Panc1 (cell line): ENCODE measurements at regions not wholly inside any gene's neighbourhood (a gene's known extent, or its start where the extent isn't known, plus 50 kb on each side); places are given as distances from the start of the nearest gene placed in this dataset.
"Not testable (repeated sequence)": the region's sequence is repeated elsewhere in the genome, so short reads cannot be mapped to it uniquely, and the experiment has no call there.

Source experiments
- ATAC-seq: fragments of 200-7000 bp; cut with Tn5 transposase; 2 replicates; pipeline ENCODE4 v1.9.1; 2020; ENCODE audit warnings: mild to moderate bottlenecking, moderate library complexity
- BruUV-seq: library from RNA; stranded (reverse); fragments of 400-500 nt; replicated peaks from 2 replicates; lab custom pipeline; 2021; lab: Mats Ljungman, UMichigan
- CTCF ChIA-PET: fragments of 300-600 bp; sonication (Branson Sonifier 250); formaldehyde crosslinking; loops from one replicate; lab custom pipeline; 2022; ENCODE audit warnings: antibody characterized with exemption; lab: Charles Lee
- POLR2A ChIA-PET: fragments of 300-600 bp; sonication (Branson Sonifier 250); formaldehyde crosslinking; loops from one replicate; lab custom pipeline; 2022; ENCODE audit warnings: antibody characterized with exemption; lab: Charles Lee
- DNase-seq: peaks from one replicate; pipeline ENCODE4 v3.0.0-alpha.2; 2010; ENCODE audit warnings: low read depth, low spot score
- H3K27ac ChIP-seq: 2 replicates; pipeline ENCODE4 v1.5.1; 2011; ENCODE audit warnings: mild to moderate bottlenecking, low read length, inconsistent platforms
- H3K27me3 ChIP-seq: fragments of 200-500 bp; sonication (Bioruptor generic); 2 replicates; pipeline ENCODE4 v1.6.0; 2014; ENCODE audit warnings: low read length, inconsistent platforms; ENCODE audit not compliant: control insufficient read depth, insufficient read depth
- H3K36me3 ChIP-seq: fragments of 200-500 bp; sonication (Bioruptor generic); 2 replicates; pipeline ENCODE4 v1.5.1; 2014; ENCODE audit warnings: inconsistent platforms, mild to moderate bottlenecking, low read length, moderate library complexity; ENCODE audit not compliant: control insufficient read depth, insufficient read depth
- H3K4me1 ChIP-seq: 2 replicates; pipeline ENCODE4 v1.5.1; 2011; ENCODE audit warnings: inconsistent platforms, mild to moderate bottlenecking, low read length, moderate library complexity; ENCODE audit not compliant: control insufficient read depth, insufficient read depth
- H3K4me3 ChIP-seq, 2 experiments: 2 replicates each; pipeline ENCODE4 v1.5.1; 2011 to 2012; ENCODE audit warnings: low read depth in 2 of 2, low read length in 2 of 2, mild to moderate bottlenecking in 2 of 2, inconsistent platforms in 1 of 2, moderate library complexity in 1 of 2
- H3K9me3 ChIP-seq: fragments of 200-500 bp; sonication (Bioruptor generic); 2 replicates; pipeline ENCODE4 v1.5.1; 2014; ENCODE audit warnings: low read depth, mild to moderate bottlenecking, inconsistent platforms, low read length, moderate library complexity; ENCODE audit not compliant: control insufficient read depth, insufficient read depth
- POLR2AphosphoS5 ChIP-seq: IDR thresholded peaks from 2 replicates; pipeline ENCODE4 v1.6.1; 2012; ENCODE audit warnings: mild to moderate bottlenecking, low read depth, low read length, moderate library complexity
- SIN3A ChIP-seq: IDR thresholded peaks from 2 replicates; pipeline ENCODE4 v1.6.1; 2012; ENCODE audit warnings: low read depth, mild to moderate bottlenecking, low read length, moderate library complexity, borderline replicate concordance; ENCODE audit not compliant: insufficient read depth
- TCF7L2 ChIP-seq: IDR thresholded peaks from 2 replicates; pipeline ENCODE4 v1.6.1; 2011; ENCODE audit warnings: mild to moderate bottlenecking, low read depth, low read length, inconsistent platforms
- in situ Hi-C: cut with HindIII; loops from 2 replicates; pipeline ENCODE4 v1.10.0; 2016; ENCODE audit warnings: low sequenced_read_pairs, low pct_unique_long_range_greater_than_20kb
- intact Hi-C: fragments of 100-400 bp; cut with micrococcal nuclease; formaldehyde crosslinking; loops from one replicate; pipeline ENCODE4 v1.10.0; 2022; ENCODE audit not compliant: unreplicated experiment
- TF ChIP-seq, protein P1 (sequence below): fragments of 450-650 bp; IDR thresholded peaks from 2 replicates; pipeline ENCODE4 v1.5.1; 2017; ENCODE audit warnings: mild to moderate bottlenecking
- TF ChIP-seq, protein P2 (sequence below), 2 experiments: IDR thresholded peaks; 2 replicates each; pipeline ENCODE4 v1.6.1; 2011 to 2012; ENCODE audit warnings: low read depth in 2 of 2, control low read depth in 1 of 2, low read length in 1 of 2, mild to moderate bottlenecking in 1 of 2, moderate library complexity in 1 of 2; ENCODE audit not compliant: insufficient read depth in 1 of 2

DNA sequence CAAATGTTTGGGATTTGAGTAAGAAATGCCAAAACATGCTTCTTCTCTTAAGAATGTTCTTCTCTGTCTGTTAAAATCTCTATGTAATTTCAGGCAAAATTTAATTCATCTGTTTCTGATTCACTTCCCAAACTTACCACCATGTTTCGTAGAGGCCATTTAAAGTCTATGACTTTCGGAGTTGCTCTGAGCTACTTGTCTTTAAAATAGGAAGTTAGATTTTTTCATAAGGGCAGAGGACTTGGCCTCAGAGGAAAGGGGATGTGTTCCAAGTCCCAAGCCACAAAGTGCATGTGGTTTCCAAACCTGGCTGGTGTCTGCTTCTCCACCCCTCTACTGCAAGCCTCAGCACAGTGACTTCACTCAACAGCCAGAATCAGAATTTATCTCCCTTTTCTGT, 111.3 kb upstream of the ADRA1B start:
- Histone ChIP-seq H3K27ac (no peak overlapping the region), H3K4me1 (no peaks in the 10 kb centered on the region), H3K36me3 (no peaks in the 10 kb centered on the region), H3K4me3 (no peak overlapping the region), H3K9me3 (no peaks in the 10 kb centered on the region), H3K27me3 (no peaks in the 10 kb centered on the region)
- no peak for TF ChIP-seq SIN3A
- TF ChIP-seq, protein P1, sequence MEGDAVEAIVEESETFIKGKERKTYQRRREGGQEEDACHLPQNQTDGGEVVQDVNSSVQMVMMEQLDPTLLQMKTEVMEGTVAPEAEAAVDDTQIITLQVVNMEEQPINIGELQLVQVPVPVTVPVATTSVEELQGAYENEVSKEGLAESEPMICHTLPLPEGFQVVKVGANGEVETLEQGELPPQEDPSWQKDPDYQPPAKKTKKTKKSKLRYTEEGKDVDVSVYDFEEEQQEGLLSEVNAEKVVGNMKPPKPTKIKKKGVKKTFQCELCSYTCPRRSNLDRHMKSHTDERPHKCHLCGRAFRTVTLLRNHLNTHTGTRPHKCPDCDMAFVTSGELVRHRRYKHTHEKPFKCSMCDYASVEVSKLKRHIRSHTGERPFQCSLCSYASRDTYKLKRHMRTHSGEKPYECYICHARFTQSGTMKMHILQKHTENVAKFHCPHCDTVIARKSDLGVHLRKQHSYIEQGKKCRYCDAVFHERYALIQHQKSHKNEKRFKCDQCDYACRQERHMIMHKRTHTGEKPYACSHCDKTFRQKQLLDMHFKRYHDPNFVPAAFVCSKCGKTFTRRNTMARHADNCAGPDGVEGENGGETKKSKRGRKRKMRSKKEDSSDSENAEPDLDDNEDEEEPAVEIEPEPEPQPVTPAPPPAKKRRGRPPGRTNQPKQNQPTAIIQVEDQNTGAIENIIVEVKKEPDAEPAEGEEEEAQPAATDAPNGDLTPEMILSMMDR, result no peak
- in situ Hi-C loops, result no loop called here
- ATAC-seq (no peak), DNase-seq (no peak)
- ChIA-PET POLR2A (no interaction called here), CTCF (no interaction called here)
- intact Hi-C loops, result no loop called here
- no TSS peak for BruUV-seq

DNA sequence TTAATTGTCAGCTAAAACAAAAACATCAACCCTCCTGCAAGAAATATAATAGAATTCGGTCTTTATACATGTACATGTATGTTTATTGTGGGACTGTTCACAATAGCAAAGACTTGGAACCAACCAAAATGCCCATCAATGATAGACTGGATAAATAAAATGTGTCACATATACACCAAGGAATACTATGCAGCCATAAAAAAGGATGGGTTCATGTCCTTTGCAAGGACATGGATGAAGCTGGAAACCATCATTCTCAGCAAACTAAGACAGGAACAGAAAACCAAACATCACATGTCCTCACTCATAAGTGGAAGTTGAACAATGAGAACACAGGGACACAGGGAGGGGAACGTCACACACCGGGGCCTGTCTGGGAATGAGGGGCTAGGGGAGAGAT, 109.1 kb upstream of the ADRA1B start:
- ATAC-seq, H3K9me3 ChIP-seq, H3K4me1 ChIP-seq, DNase-seq, BruUV-seq, H3K27me3 ChIP-seq, H3K36me3 ChIP-seq, POLR2A ChIA-PET, H3K27ac ChIP-seq, in situ Hi-C loops, H3K4me3 ChIP-seq, intact Hi-C loops, CTCF ChIA-PET: not testable (repeated sequence)

DNA sequence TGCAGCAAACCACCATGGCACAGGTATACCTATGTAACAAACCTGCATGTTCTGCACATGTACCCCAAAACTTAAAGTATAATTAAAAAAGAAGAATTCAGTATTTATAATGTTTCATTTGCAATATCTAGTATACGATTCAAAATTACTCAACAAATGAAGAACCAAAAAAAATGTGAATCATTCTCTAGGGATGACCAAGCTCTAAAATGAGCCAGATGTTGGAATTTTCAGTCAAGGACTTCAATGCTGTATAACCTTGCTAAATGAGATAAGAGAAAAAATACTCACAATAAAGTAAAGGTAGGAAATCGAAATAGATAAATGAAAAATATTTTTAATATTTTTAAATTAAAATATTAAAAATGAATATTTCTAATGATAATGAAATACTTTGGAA, 108.7 kb upstream of the ADRA1B start:
- H3K27ac ChIP-seq, result no peak overlapping the region
- ATAC-seq (no peak), DNase-seq (no peak)
- H3K4me1 ChIP-seq, result no peaks in the 10 kb centered on the region
- no peaks in the 10 kb centered on the region for H3K36me3 ChIP-seq
- TF ChIP-seq, protein P1, result no peak
- TF ChIP-seq TCF7L2 (no peak), SIN3A (no peak)
- POLR2A ChIA-PET, result no interaction called here
- no TSS peak for BruUV-seq
- CTCF ChIA-PET, result no interaction called here
- H3K9me3 ChIP-seq, result no peaks in the 10 kb centered on the region
- intact Hi-C loops (no loop called here), in situ Hi-C loops (no loop called here)
- no peak overlapping the region for H3K4me3 ChIP-seq
- H3K27me3 ChIP-seq, result no peaks in the 10 kb centered on the region

DNA sequence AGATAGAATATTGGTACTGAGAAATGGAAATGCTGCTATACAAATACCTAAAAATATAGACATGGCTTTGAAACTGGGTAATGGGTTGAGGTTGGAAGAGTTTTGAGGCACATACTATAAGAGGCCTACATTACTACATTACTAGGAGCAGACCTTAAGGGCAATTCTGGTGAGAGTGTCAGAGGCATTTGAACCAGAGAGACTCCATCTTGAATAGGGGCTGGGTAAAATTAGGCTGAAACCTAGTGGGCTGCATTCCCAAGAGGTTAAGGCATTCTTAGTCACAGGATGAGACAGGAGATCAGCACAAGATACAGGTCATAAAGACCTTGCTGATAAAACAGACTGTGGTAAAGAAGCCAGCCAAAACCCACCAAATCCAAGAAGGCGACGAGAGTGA, 104.6 kb upstream of the ADRA1B start:
- Histone ChIP-seq H3K27me3 (no peaks in the 10 kb centered on the region), H3K36me3 (no peaks in the 10 kb centered on the region), H3K27ac (no peak overlapping the region), H3K9me3 (no peaks in the 10 kb centered on the region), H3K4me1 (no peaks in the 10 kb centered on the region), H3K4me3 (no peak overlapping the region)
- no peak for ATAC-seq
- ChIA-PET POLR2A (no interaction called here), CTCF (no interaction called here)
- BruUV-seq, result no TSS peak
- DNase-seq, result no peak
- in situ Hi-C loops, result no loop called here
- intact Hi-C loops, result no loop called here
- TF ChIP-seq TCF7L2 (no peak), SIN3A (no peak), POLR2AphosphoS5 (no peak)
- TF ChIP-seq, protein P2, sequence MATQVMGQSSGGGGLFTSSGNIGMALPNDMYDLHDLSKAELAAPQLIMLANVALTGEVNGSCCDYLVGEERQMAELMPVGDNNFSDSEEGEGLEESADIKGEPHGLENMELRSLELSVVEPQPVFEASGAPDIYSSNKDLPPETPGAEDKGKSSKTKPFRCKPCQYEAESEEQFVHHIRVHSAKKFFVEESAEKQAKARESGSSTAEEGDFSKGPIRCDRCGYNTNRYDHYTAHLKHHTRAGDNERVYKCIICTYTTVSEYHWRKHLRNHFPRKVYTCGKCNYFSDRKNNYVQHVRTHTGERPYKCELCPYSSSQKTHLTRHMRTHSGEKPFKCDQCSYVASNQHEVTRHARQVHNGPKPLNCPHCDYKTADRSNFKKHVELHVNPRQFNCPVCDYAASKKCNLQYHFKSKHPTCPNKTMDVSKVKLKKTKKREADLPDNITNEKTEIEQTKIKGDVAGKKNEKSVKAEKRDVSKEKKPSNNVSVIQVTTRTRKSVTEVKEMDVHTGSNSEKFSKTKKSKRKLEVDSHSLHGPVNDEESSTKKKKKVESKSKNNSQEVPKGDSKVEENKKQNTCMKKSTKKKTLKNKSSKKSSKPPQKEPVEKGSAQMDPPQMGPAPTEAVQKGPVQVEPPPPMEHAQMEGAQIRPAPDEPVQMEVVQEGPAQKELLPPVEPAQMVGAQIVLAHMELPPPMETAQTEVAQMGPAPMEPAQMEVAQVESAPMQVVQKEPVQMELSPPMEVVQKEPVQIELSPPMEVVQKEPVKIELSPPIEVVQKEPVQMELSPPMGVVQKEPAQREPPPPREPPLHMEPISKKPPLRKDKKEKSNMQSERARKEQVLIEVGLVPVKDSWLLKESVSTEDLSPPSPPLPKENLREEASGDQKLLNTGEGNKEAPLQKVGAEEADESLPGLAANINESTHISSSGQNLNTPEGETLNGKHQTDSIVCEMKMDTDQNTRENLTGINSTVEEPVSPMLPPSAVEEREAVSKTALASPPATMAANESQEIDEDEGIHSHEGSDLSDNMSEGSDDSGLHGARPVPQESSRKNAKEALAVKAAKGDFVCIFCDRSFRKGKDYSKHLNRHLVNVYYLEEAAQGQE (IDR thresholded peaks at IDR 0.05; ENCODE audit: insufficient read depth in 1 of 2, low read depth in 2 of 2, low read length in 1 of 2), result no peak
- TF ChIP-seq, protein P1, result no peak
